Lower leg skin (tissue), 4 donors: ENCODE measurements at regions not wholly inside any gene's neighbourhood (a gene's known extent, or its start where the extent isn't known, plus 50 kb on each side); places are given as distances from the start of the nearest gene placed in this dataset.

Experiments used
- DNase-seq, 2 donors: peaks; one replicate each; pipeline ENCODE4 v3.0.0-alpha.2; 2019; ENCODE audit warnings: low spot score in 2 of 2
- H3K4me3 ChIP-seq: fragments of 200-600 bp; sonication (generic); 2 replicates; pipeline ENCODE4 v1.5.1; 2017; ENCODE audit warnings: mild to moderate bottlenecking, low read depth; ENCODE audit not compliant: poor library complexity, severe bottlenecking
- POLR2A ChIP-seq, 2 donors: fragments of 450-650 bp; IDR thresholded peaks; one replicate each; pipeline ENCODE4 v1.6.1; 2016 to 2017; ENCODE audit warnings: antibody characterized with exemption in 2 of 2, mild to moderate bottlenecking in 1 of 2, moderate library complexity in 1 of 2
- WGBS, 2 donors: methylation state at CpG; one replicate each; pipeline ENCODE4 v1.1.5; 2018; 5-methylcytosine and 5-hydroxymethylcytosine counted together
- intact Hi-C: fragments of 100-400 bp; cut with DNase I; formaldehyde crosslinking; loops from one replicate; pipeline ENCODE4 v1.15.0; 2023; ENCODE audit warnings: low total_unique reads
- TF ChIP-seq, protein P1 (sequence below), 3 donors: fragments of 450-650 bp; IDR thresholded peaks; one replicate each; pipeline ENCODE4 v1.5.1; 2016; ENCODE audit warnings: antibody characterized with exemption in 3 of 3, mild to moderate bottlenecking in 3 of 3, moderate library complexity in 2 of 3

DNA sequence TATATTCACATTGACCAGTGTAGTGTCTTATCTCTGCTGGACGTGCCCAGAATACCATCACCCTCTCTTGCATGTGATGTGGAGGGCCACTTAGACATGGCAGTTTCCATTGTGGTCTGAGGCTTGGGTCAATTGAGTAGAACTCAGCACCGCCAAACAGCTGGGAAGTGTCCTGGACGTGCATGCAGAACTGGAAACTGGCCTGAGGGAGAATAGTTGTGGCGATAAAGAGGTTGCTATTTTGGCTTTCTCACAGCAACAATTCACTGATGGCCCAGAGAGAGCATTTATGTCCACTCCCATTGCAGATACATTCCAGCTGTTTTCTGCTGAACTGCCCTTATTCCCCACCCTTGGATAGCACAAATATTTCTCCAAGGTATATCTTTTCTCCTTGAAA lies 210.1 kb upstream of the DAAM1 start:
- TF ChIP-seq POLR2A (IDR thresholded peaks at IDR 0.05), result no peak
- TF ChIP-seq, protein P1, sequence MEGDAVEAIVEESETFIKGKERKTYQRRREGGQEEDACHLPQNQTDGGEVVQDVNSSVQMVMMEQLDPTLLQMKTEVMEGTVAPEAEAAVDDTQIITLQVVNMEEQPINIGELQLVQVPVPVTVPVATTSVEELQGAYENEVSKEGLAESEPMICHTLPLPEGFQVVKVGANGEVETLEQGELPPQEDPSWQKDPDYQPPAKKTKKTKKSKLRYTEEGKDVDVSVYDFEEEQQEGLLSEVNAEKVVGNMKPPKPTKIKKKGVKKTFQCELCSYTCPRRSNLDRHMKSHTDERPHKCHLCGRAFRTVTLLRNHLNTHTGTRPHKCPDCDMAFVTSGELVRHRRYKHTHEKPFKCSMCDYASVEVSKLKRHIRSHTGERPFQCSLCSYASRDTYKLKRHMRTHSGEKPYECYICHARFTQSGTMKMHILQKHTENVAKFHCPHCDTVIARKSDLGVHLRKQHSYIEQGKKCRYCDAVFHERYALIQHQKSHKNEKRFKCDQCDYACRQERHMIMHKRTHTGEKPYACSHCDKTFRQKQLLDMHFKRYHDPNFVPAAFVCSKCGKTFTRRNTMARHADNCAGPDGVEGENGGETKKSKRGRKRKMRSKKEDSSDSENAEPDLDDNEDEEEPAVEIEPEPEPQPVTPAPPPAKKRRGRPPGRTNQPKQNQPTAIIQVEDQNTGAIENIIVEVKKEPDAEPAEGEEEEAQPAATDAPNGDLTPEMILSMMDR (IDR thresholded peaks at IDR 0.05), result no peak
- no peak overlapping the region for H3K4me3 ChIP-seq
- intact Hi-C loops, result no loop called here
- DNase-seq, result no peak
- 46 to 63% methylated on average over 4 of the region's 4 CpGs for WGBS, 2 donors

DNA sequence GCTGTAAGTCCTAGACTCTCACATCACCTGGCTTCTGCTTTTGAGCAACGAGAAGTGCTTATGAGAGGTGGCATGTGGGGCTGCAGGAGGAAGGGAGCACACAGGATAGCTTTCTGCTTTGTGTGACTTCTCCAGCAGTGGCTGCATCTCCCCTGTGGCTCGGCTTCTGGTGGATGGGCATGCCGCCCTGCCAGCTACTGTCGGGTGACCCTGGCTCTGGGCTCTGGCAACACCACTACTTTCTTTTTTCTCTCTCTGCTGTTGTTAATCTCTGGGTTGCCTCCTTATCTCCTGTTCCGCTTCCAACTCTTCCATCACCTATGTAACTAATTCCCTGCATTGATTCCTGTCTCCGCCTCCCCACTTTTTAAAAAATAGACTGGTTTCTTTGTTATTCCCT lies 209.1 kb upstream of the DAAM1 start:
- intact Hi-C loops, result no loop called here
- no peak overlapping the region for H3K4me3 ChIP-seq
- no peak for DNase-seq
- WGBS, 2 donors, result 80 to 86% methylated on average over 6 of the region's 6 CpGs
- TF ChIP-seq, protein P1 (IDR thresholded peaks at IDR 0.05), result no peak
- no peak for TF ChIP-seq POLR2A (IDR thresholded peaks at IDR 0.05)

DNA sequence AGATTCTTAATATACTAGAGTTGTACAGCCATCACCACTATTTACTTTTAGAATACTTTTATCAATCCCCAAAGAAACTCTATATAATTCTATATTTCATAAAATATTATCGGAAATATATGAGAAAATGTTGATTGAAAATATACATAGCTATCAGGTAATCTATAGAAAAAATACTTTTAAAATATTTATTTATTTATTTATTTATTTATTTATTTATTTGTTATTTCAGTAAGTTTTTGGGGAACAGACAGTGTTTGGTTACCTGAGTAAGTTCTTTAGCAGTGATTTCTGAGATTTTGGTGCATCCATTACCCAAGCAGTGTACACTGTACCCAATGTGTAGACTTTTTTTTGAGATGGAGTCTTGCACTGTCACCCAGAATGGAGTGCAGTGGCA lies 206.6 kb upstream of the DAAM1 start:
- no peak overlapping the region for H3K4me3 ChIP-seq
- intact Hi-C loops, result no loop called here
- WGBS, 2 donors, result 89 to 95% methylated on average over 1 of the region's 1 CpG
- no peak for DNase-seq
- TF ChIP-seq, protein P1 (IDR thresholded peaks at IDR 0.05), result no peak
- TF ChIP-seq POLR2A (IDR thresholded peaks at IDR 0.05), result no peak

DNA sequence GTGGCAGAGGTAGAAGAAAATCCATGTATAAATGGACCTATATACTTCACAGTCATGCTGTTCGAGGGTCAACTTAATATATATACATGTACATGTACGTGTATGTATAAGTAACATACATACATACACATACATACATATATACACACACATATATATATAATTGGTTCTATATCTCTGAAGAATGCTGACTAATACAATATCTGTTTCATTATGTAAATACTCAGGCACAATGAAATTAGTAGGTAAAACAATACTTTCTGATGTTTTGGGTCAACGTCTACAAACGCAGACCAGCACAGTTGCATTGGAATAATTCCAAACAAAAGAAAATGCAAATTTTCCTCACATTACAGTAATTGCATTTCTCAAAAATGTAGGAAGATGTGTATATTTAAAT lies 202.7 kb upstream of the DAAM1 start:
- H3K4me3 ChIP-seq, result no peak overlapping the region

DNA sequence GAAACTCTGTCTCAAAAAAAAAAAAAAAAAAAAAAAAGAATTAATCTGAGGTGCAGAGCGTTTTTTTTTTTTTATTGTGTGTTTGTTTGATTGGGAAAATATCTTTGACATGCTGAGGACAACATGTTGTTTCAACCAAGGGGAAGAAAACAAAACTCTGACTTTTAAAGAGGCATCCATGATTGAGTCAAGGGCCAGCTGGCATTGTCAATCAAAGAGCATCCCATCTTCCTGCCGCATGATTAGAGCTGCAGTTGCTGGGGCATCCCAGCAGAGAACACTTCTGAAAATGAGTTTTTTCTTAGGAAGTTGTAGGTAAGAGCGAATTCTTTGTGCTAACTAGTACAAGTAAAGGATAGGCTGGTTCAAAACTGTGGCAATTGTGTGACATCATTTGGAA lies 200.9 kb upstream of the DAAM1 start:
- 75 to 85% methylated on average over 3 of the region's 3 CpGs for WGBS, 2 donors
- intact Hi-C loops, result no loop called here
- H3K4me3 ChIP-seq, result no peak overlapping the region
- no peak for DNase-seq
- TF ChIP-seq POLR2A (IDR thresholded peaks at IDR 0.05), result no peak
- TF ChIP-seq, protein P1 (IDR thresholded peaks at IDR 0.05), result no peak

More for the DNA sequence above, 202.7 kb upstream of the DAAM1 start:
- intact Hi-C loops, result no loop called here
- TF ChIP-seq, protein P1 (IDR thresholded peaks at IDR 0.05), result no peak
- TF ChIP-seq POLR2A (IDR thresholded peaks at IDR 0.05), result no peak
- WGBS, 2 donors, result 84 to 85% methylated on average over 4 of the region's 4 CpGs
- DNase-seq, result no peak

DNA sequence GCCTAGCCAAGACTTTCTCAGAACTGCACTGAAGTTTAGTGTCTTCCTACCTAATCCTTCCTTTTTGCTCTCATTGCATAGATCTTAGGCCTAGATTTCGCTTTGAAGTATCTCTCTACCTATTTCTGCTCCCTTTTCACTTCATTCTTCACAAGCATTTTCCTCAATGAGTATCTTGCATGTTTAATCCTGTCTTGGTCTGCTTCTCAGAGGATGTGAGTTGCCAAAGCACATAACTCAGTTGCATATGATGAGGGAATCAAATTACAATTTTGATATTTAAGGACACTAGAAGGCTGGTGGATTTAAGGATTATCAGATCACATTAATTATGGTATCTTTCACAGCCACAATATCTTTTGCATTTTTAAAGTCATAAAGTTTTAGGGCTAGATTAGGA lies 195.5 kb upstream of the DAAM1 start:
- no peak for TF ChIP-seq POLR2A (IDR thresholded peaks at IDR 0.05)
- TF ChIP-seq, protein P1 (IDR thresholded peaks at IDR 0.05), result no peak
- no peak overlapping the region for H3K4me3 ChIP-seq
- no peak for DNase-seq
- intact Hi-C loops, result no loop called here
- 29 to 45% methylated on average over 1 of the region's 1 CpG for WGBS, 2 donors
